ENCODE measurements at regions not wholly inside any gene's neighbourhood (a gene's known extent, or its start where the extent isn't known, plus 50 kb on each side); places are given as distances from the start of the nearest gene placed in this dataset.

GRCh38 chr10:57961487-57961886 is 306.2 kb downstream of the IPMK start:
- H4K20me1 ChIP-seq (replicated peaks; ENCODE audit: insufficient read depth): no peaks in the 10 kb centered on the region
- Mint-ChIP-seq H3K9me3 (no peaks in the 10 kb centered on the region; the same call in 2 of the 3 replicates), H3K27ac (no peak overlapping the region), H3K4me1 (no peaks in the 10 kb centered on the region), H3K27me3 (ENCODE audit: insufficient read depth, low read depth, poor library complexity) (no peaks in the 10 kb centered on the region), H3K36me3 (ENCODE audit: low read depth) (no peaks in the 10 kb centered on the region), H3K4me3 (no peak overlapping the region)
- peaks cover 4% of the 10 kb centered on the region; the same call in 1 of the 2 replicates for H3K9me2 ChIP-seq (ENCODE audit: insufficient read depth)
- no peak overlapping the region for H3K27ac ChIP-seq (ENCODE audit: low read depth)
- no peaks in the 10 kb centered on the region for H3K27me3 ChIP-seq (ENCODE audit: insufficient read depth)
- TF ChIP-seq ZNF462 (CRISPR knock-in tag; IDR thresholded peaks at IDR 0.05) (no peak), EZH2 (IDR thresholded peaks at IDR 0.05; ENCODE audit: low read depth, unreplicated experiment) (no peak), STAT1 (IDR thresholded peaks at IDR 0.05; ENCODE audit: unreplicated experiment) (no peak), ZNF331 (CRISPR knock-in tag; IDR thresholded peaks at IDR 0.05; ENCODE audit: low read depth) (no peak), EZH2phosphoT487 (IDR thresholded peaks at IDR 0.05; ENCODE audit: unreplicated experiment) (no peak), NANOG (IDR thresholded peaks at IDR 0.05; ENCODE audit: borderline replicate concordance) (no peak), CTCF (conservative IDR thresholded peaks at IDR 0.05; ENCODE audit: low read depth in 2 of 2) (no peak), POLR2AphosphoS5 (IDR thresholded peaks at IDR 0.05; ENCODE audit: low read depth) (no peak), ETS1 (IDR thresholded peaks at IDR 0.05) (no peak), ZNF114 (CRISPR knock-in tag; IDR thresholded peaks at IDR 0.05) (no peak), REST (IDR thresholded peaks at IDR 0.05; ENCODE audit: unreplicated experiment) (no peak), CREB1 (CRISPR knock-in tag; IDR thresholded peaks at IDR 0.05; ENCODE audit: low read depth) (no peak), JUNB (IDR thresholded peaks at IDR 0.05; ENCODE audit: unreplicated experiment) (no peak)
- H3K4me2 ChIP-seq: no peak overlapping the region
- no peak for DNase-seq (ENCODE audit: low spot score)
- no peaks in the 10 kb centered on the region for H3K36me3 ChIP-seq (ENCODE audit: insufficient read depth)
- H2AFZ ChIP-seq: no peak overlapping the region
- no peak overlapping the region for H3K4me3 ChIP-seq
- no peaks in the 10 kb centered on the region for H3F3A ChIP-seq (replicated peaks; ENCODE audit: low read depth)
- H3K79me2 ChIP-seq (replicated peaks; ENCODE audit: insufficient read depth): no peaks in the 10 kb centered on the region
- no peaks in the 10 kb centered on the region for H3K4me1 ChIP-seq (ENCODE audit: insufficient read depth)
- ATAC-seq: no peak
